Liver (tissue), 8 donors: ENCODE measurements at regions not wholly inside any gene's neighbourhood (a gene's known extent, or its start where the extent isn't known, plus 50 kb on each side); places are given as distances from the start of the nearest gene placed in this dataset.

Experiments
- DNase-seq: peaks from one replicate; pipeline ENCODE4 v3.0.0-alpha.2; 2017; ENCODE audit warnings: low spot score
- H3K27ac ChIP-seq, 2 donors: one replicate each; pipeline ENCODE4 v1.7.0; 2013; ENCODE audit warnings: inconsistent platforms in 2 of 2, low read length in 2 of 2, control low read depth in 1 of 2, low read depth in 1 of 2, mild to moderate bottlenecking in 1 of 2
- H3K27me3 ChIP-seq, 4 donors: one replicate each; pipeline versions ENCODE4 v1.6.1 to v1.7.0; 2013; ENCODE audit warnings: low read length in 3 of 4, inconsistent platforms in 1 of 4, mild to moderate bottlenecking in 1 of 4, moderate library complexity in 1 of 4; ENCODE audit not compliant: control insufficient read depth in 4 of 4, insufficient read depth in 4 of 4
- H3K36me3 ChIP-seq, 4 donors: one replicate each; pipeline versions ENCODE4 v1.6.1 to v1.7.0; 2013; ENCODE audit warnings: low read length in 3 of 4, mild to moderate bottlenecking in 3 of 4, low read depth in 1 of 4, moderate library complexity in 1 of 4; ENCODE audit not compliant: control insufficient read depth in 4 of 4, insufficient read depth in 3 of 4
- H3K4me1 ChIP-seq, 4 donors: one replicate each; pipeline versions ENCODE4 v1.6.1 to v1.7.0; 2013; ENCODE audit warnings: low read length in 3 of 4, mild to moderate bottlenecking in 3 of 4, moderate library complexity in 1 of 4; ENCODE audit not compliant: control insufficient read depth in 4 of 4, insufficient read depth in 4 of 4
- H3K4me3 ChIP-seq, 3 donors: one replicate each; pipeline versions ENCODE4 v1.6.1 to v1.7.0; 2013; ENCODE audit warnings: low read length in 3 of 3, control low read depth in 1 of 3, low read depth in 1 of 3, mild to moderate bottlenecking in 1 of 3
- H3K9ac ChIP-seq, 2 donors: one replicate each; pipeline ENCODE4 v1.7.0; 2013; ENCODE audit warnings: low read length in 2 of 2, mild to moderate bottlenecking in 2 of 2, moderate library complexity in 2 of 2, control low read depth in 1 of 2, low read depth in 1 of 2
- H3K9me3 ChIP-seq, 4 donors: one replicate each; pipeline versions ENCODE4 v1.6.1 to v1.7.0; 2013; ENCODE audit warnings: low read length in 3 of 4; ENCODE audit not compliant: control insufficient read depth in 4 of 4
- ATF3 ChIP-seq: IDR thresholded peaks from 2 replicates; pipeline ENCODE4 v1.6.1; 2016; ENCODE audit warnings: antibody characterized with exemption
- CTCF ChIP-seq: fragments of 150-350 bp; IDR thresholded peaks from 2 replicates; pipeline ENCODE4 v1.5.1; 2017; ENCODE audit warnings: improper control_type of control experiment, low read depth, low read length; ENCODE audit not compliant: missing input control
- EGR1 ChIP-seq, 2 donors: IDR thresholded peaks; 2 replicates each; pipeline ENCODE4 v1.6.1; 2016 to 2018; ENCODE audit warnings: antibody characterized with exemption in 2 of 2, low read depth in 2 of 2
- FOXA1 ChIP-seq: IDR thresholded peaks from 2 replicates; pipeline ENCODE4 v1.6.1; 2016; ENCODE audit warnings: antibody characterized with exemption
- FOXA2 ChIP-seq: IDR thresholded peaks from 2 replicates; pipeline ENCODE4 v1.6.1; 2016; ENCODE audit warnings: antibody characterized with exemption
- GABPA ChIP-seq, 2 donors: IDR thresholded peaks in 1 of 2; conservative IDR thresholded peaks in 1 of 2; 2 replicates each; pipeline ENCODE4 v1.6.1; 2016; ENCODE audit warnings: antibody characterized with exemption in 2 of 2, mild to moderate bottlenecking in 1 of 2, moderate library complexity in 1 of 2
- HNF4A ChIP-seq, 2 donors: conservative IDR thresholded peaks; 2 replicates each; pipeline ENCODE4 v1.6.1; 2016; ENCODE audit warnings: antibody characterized with exemption in 2 of 2, mild to moderate bottlenecking in 2 of 2
- HNF4G ChIP-seq: IDR thresholded peaks from 2 replicates; pipeline ENCODE4 v1.6.1; 2016; ENCODE audit warnings: antibody characterized with exemption
- JUND ChIP-seq, 2 donors: IDR thresholded peaks; 2 replicates each; pipeline ENCODE4 v1.6.1; 2016; ENCODE audit warnings: antibody characterized with exemption in 2 of 2
- MAX ChIP-seq: IDR thresholded peaks from 2 replicates; pipeline ENCODE4 v1.6.1; 2016; ENCODE audit warnings: antibody characterized with exemption
- NR2F2 ChIP-seq: IDR thresholded peaks from 2 replicates; pipeline ENCODE4 v1.6.1; 2016; ENCODE audit warnings: antibody characterized with exemption
- RAD21 ChIP-seq, 2 donors: IDR thresholded peaks; 2 replicates each; pipeline ENCODE4 v1.6.1; 2016; ENCODE audit warnings: antibody characterized with exemption in 2 of 2, mild to moderate bottlenecking in 2 of 2
- REST ChIP-seq: IDR thresholded peaks from 2 replicates; pipeline ENCODE4 v1.6.1; 2016; ENCODE audit warnings: antibody characterized with exemption, mild to moderate bottlenecking
- RXRA ChIP-seq, 2 donors: IDR thresholded peaks; 2 replicates each; pipeline ENCODE4 v1.6.1; 2017 to 2018; ENCODE audit warnings: antibody characterized with exemption in 2 of 2, mild to moderate bottlenecking in 1 of 2
- SP1 ChIP-seq: IDR thresholded peaks from 2 replicates; pipeline ENCODE4 v1.6.1; 2018; ENCODE audit warnings: antibody characterized with exemption, mild to moderate bottlenecking
- TAF1 ChIP-seq: conservative IDR thresholded peaks from 2 replicates; pipeline ENCODE4 v1.6.1; 2016; ENCODE audit warnings: antibody characterized with exemption, mild to moderate bottlenecking
- YY1 ChIP-seq: IDR thresholded peaks from 2 replicates; pipeline ENCODE4 v1.6.1; 2016; ENCODE audit warnings: antibody characterized with exemption, mild to moderate bottlenecking
- ZBTB33 ChIP-seq: IDR thresholded peaks from 2 replicates; pipeline ENCODE4 v1.6.1; 2016; ENCODE audit warnings: antibody characterized with exemption
- WGBS: extraction: QIAGEN DNeasy Blood & Tissue Kit; methylation state at CpG from one replicate; pipeline ENCODE4 v1.1.7; 2013; 5-methylcytosine and 5-hydroxymethylcytosine counted together
- donor health status: healthy.
- donor health status: healthy.
- donor health status: healthy.
- donor health status: healthy.
- donor health status: healthy.

GRCh38 chr2:217641960-217642359 lies 360.8 kb downstream of the TNS1 start:
- DNase-seq, result no peak
- Histone ChIP-seq H3K36me3 (no peaks in the 10 kb centered on the region), H3K4me3 (no peak overlapping the region), H3K4me1 (no peaks in the 10 kb centered on the region), H3K27ac (no peak overlapping the region), H3K27me3 (no peaks in the 10 kb centered on the region), H3K9me3 (no peaks in the 10 kb centered on the region), H3K9ac (no peak overlapping the region)
- 82% methylated on average over 2 of the region's 2 CpGs for WGBS
- TF ChIP-seq SP1, result no peak

- H3K27ac ChIP-seq, result no peak overlapping the region
- H3K27me3 ChIP-seq, result no peaks in the 10 kb centered on the region
- H3K4me3 ChIP-seq, result no peak overlapping the region
- 80% methylated on average over 2 of the region's 2 CpGs for WGBS
- no peak for DNase-seq
- H3K9ac ChIP-seq, result no peak overlapping the region
- TF ChIP-seq JUND (IDR thresholded peaks at IDR 0.05) (no peak), SP1 (no peak), MAX (no peak), ZBTB33 (no peak), NR2F2 (no peak), REST (no peak), TAF1 (no peak), EGR1 (IDR thresholded peaks at IDR 0.05; ENCODE audit: low read depth in 2 of 2) (no peak), RXRA (IDR thresholded peaks at IDR 0.05) (no peak), YY1 (no peak), ATF3 (no peak), FOXA1 (no peak), GABPA (IDR thresholded peaks at IDR 0.05 in 1 of 2, conservative IDR thresholded peaks at IDR 0.05 in 1 of 2) (no peak), HNF4A (conservative IDR thresholded peaks at IDR 0.05) (no peak), RAD21 (IDR thresholded peaks at IDR 0.05) (no peak), HNF4G (no peak), FOXA2 (no peak), CTCF (no peak)
- H3K4me1 ChIP-seq, result no peaks in the 10 kb centered on the region
- H3K9me3 ChIP-seq, result no peaks in the 10 kb centered on the region
- H3K36me3 ChIP-seq, result no peaks in the 10 kb centered on the region
Observed at GRCh38 chr2:217639481-217639880, 363.3 kb downstream of the TNS1 start.
